GM12801 (cell line): ENCODE measurements at regions not wholly inside any gene's neighbourhood (a gene's known extent, or its start where the extent isn't known, plus 50 kb on each side); places are given as distances from the start of the nearest gene placed in this dataset.

Source experiments
- TF ChIP-seq, protein P1 (sequence below): IDR thresholded peaks from one replicate; pipeline ENCODE4 v1.5.1; 2011; ENCODE audit warnings: control low read depth; ENCODE audit not compliant: insufficient read length; ENCODE audit errors: extremely low read depth

DNA sequence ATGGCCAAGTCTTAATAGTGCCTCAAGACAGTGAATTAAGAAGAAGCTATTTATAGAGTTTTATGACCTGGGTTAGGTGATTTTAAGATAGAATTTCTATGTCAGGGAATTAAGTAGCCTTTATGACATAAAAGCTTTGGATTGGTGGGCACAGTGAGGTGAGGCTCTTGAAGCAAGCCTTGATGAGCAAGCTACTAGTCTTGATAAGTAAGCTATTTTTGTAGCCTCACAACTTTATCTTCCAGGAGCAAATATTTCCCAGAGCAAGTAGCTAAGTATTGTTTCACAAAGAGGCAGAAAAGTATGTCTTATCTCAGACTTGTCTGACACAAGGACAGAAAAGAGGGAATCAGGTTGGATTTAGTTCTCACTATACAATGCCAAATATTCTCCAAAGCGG is 491.7 kb upstream of the RASGRP1 start:
- TF ChIP-seq, protein P1, sequence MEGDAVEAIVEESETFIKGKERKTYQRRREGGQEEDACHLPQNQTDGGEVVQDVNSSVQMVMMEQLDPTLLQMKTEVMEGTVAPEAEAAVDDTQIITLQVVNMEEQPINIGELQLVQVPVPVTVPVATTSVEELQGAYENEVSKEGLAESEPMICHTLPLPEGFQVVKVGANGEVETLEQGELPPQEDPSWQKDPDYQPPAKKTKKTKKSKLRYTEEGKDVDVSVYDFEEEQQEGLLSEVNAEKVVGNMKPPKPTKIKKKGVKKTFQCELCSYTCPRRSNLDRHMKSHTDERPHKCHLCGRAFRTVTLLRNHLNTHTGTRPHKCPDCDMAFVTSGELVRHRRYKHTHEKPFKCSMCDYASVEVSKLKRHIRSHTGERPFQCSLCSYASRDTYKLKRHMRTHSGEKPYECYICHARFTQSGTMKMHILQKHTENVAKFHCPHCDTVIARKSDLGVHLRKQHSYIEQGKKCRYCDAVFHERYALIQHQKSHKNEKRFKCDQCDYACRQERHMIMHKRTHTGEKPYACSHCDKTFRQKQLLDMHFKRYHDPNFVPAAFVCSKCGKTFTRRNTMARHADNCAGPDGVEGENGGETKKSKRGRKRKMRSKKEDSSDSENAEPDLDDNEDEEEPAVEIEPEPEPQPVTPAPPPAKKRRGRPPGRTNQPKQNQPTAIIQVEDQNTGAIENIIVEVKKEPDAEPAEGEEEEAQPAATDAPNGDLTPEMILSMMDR, result no peak

GRCh38 chr15:39058351-39059131 is 493.9 kb upstream of the RASGRP1 start:
- TF ChIP-seq, protein P1, result no peak

GRCh38 chr15:39059917-39060316 is 495.3 kb upstream of the RASGRP1 start:
- TF ChIP-seq, protein P1, result no peak

DNA sequence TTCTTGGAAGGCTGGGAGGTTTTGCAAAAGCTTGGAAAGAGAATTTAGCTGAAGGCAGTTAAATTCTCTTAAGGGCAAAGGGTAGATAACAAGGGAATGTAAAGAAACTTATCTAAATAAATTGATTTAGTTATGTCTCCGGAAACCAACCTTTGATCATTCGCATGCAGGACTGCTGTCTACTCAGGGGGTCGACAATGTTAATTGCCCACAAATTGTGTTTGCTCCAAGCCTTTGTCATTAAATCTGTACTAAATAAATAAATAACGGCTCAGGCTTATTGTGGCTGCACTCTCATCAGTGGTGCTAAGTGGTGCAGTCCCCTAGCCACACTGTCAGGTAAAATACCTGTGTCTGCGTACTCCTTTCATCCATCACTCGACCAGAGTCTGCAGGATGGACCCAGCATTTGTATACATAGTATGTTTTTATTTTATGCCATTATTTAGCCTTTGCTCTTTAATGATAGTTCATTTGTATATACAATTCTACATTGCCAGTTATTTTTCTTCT is 497.4 kb upstream of the RASGRP1 start:
- TF ChIP-seq, protein P1, result no peak

- TF ChIP-seq, protein P1, result no peak
Observed at GRCh38 chr15:39066677-39067076, 502.1 kb upstream of the RASGRP1 start.

- TF ChIP-seq, protein P1, result no peak
Observed at GRCh38 chr15:39074341-39074985, 506.4 kb upstream of the THBS1 start.

DNA sequence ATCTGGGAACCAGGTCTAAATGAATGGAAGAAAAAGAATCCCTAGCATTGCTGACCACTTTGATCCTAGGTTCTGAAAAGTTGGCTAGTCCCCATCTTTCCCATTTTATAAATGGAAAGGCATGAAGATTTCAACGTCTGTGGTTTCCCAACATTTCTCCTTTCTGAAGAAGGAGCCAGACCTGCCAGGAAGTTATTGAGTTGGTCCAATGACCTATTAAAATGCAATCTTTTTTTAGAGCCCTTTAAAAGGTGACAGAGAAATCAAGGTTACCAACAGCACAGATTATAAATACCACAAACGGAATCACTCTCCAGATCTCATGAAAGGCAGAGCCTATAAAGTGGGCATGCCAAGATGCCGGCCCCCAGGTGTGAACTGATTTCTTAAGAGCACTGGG is 505.6 kb upstream of the THBS1 start:
- TF ChIP-seq, protein P1, result no peak
